ENCODE measurements at regions not wholly inside any gene's neighbourhood (a gene's known extent, or its start where the extent isn't known, plus 50 kb on each side); places are given as distances from the start of the nearest gene placed in this dataset.
"Not testable (repeated sequence)": the region's sequence is repeated elsewhere in the genome, so short reads cannot be mapped to it uniquely, and the experiment has no call there.

DNA sequence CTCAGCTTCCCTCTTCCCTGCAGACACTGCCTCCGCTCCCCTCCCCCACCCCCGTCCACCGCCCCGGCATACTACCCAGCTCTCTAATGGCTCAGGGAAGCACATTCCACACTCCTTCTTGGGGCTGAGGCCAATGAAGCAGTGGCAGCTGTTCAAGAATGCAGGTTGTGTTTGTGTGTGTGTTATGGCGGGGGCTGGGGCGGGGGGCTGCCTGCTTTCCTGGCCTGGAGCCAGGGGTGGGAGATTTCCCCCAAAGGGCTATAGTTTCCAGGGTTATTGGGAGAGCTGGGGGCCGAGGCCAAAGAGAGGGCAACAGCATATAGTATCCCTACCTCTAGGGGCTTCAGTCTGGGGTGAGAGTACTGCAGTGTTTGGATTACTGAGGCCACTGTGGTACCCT lies 149.4 kb downstream of the EFNB1 start:
- no peak for DNase-seq (ENCODE audit: low spot score)
- H3K4me3 ChIP-seq, result no peak overlapping the region
- TF ChIP-seq, protein P1, sequence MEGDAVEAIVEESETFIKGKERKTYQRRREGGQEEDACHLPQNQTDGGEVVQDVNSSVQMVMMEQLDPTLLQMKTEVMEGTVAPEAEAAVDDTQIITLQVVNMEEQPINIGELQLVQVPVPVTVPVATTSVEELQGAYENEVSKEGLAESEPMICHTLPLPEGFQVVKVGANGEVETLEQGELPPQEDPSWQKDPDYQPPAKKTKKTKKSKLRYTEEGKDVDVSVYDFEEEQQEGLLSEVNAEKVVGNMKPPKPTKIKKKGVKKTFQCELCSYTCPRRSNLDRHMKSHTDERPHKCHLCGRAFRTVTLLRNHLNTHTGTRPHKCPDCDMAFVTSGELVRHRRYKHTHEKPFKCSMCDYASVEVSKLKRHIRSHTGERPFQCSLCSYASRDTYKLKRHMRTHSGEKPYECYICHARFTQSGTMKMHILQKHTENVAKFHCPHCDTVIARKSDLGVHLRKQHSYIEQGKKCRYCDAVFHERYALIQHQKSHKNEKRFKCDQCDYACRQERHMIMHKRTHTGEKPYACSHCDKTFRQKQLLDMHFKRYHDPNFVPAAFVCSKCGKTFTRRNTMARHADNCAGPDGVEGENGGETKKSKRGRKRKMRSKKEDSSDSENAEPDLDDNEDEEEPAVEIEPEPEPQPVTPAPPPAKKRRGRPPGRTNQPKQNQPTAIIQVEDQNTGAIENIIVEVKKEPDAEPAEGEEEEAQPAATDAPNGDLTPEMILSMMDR (IDR thresholded peaks at IDR 0.05), result no peak
- no peak overlapping the region for H3K27ac ChIP-seq

DNA sequence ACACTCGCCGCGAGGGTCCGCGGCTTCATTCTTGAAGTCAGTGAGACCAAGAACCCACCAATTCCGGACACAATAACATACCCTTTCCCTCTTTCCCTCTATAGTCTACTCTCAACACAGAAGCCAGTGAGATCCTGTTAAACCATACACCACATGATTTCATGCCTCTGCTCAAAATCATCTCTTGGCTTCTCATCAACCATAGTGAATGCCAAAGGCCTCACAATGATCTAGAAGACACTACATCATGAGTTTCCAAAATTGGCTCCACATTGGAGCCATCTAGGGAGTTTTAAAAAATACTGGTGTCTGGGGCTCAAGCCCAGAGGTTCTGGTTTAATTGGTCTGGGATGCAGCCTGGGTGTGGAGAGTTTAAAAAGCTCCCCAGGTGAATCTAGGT lies 124.5 kb downstream of the EFNB1 start:
- no peak for DNase-seq (ENCODE audit: low spot score)
- Histone ChIP-seq H3K27ac (no peak overlapping the region), H3K4me3 (no peak overlapping the region)
- TF ChIP-seq, protein P1 (IDR thresholded peaks at IDR 0.05), result no peak

- not testable (repeated sequence) for DNase-seq (ENCODE audit: low spot score); H3K4me3 ChIP-seq; H3K27ac ChIP-seq
These were observed 123.3 kb downstream of the EFNB1 start for GRCh38 chrX:68951942-68952619.

GRCh38 chrX:68950937-68951336 lies 122.1 kb downstream of the EFNB1 start:
- no peak for DNase-seq (ENCODE audit: low spot score)
- H3K27ac ChIP-seq, result no peak overlapping the region
- TF ChIP-seq, protein P1 (IDR thresholded peaks at IDR 0.05), result no peak
- H3K4me3 ChIP-seq, result no peak overlapping the region

GRCh38 chrX:68947882-68948605 lies 119.2 kb downstream of the EFNB1 start:
- peak; percentile 41 for DNase-seq (ENCODE audit: low spot score)
- no peak overlapping the region for H3K4me3 ChIP-seq
- TF ChIP-seq, protein P1 (IDR thresholded peaks at IDR 0.05), result no peak
- no peak overlapping the region for H3K27ac ChIP-seq

GRCh38 chrX:68945603-68946228 lies 116.9 kb downstream of the EFNB1 start:
- peak; percentile 66 for DNase-seq (ENCODE audit: low spot score)
- Histone ChIP-seq H3K27ac (no peak overlapping the region), H3K4me3 (no peak overlapping the region)
- TF ChIP-seq, protein P1 (IDR thresholded peaks at IDR 0.05), result no peak

GRCh38 chrX:68945081-68945602 lies 116.3 kb downstream of the EFNB1 start:
- DNase-seq (ENCODE audit: low spot score), result peak; percentile 62
- TF ChIP-seq, protein P1 (IDR thresholded peaks at IDR 0.05), result no peak
- Histone ChIP-seq H3K4me3 (no peak overlapping the region), H3K27ac (no peak overlapping the region)

Data from coronary artery (tissue), 2 donors.